Panc1 (cell line): ENCODE measurements at regions not wholly inside any gene's neighbourhood (a gene's known extent, or its start where the extent isn't known, plus 50 kb on each side); places are given as distances from the start of the nearest gene placed in this dataset.

Source experiments
- ATAC-seq: fragments of 200-7000 bp; cut with Tn5 transposase; 2 replicates; pipeline ENCODE4 v1.9.1; 2020; ENCODE audit warnings: mild to moderate bottlenecking, moderate library complexity
- BruUV-seq: library from RNA; stranded (reverse); fragments of 400-500 nt; replicated peaks from 2 replicates; lab custom pipeline; 2021; lab: Mats Ljungman, UMichigan
- CTCF ChIA-PET: fragments of 300-600 bp; sonication (Branson Sonifier 250); formaldehyde crosslinking; loops from one replicate; lab custom pipeline; 2022; ENCODE audit warnings: antibody characterized with exemption; lab: Charles Lee
- POLR2A ChIA-PET: fragments of 300-600 bp; sonication (Branson Sonifier 250); formaldehyde crosslinking; loops from one replicate; lab custom pipeline; 2022; ENCODE audit warnings: antibody characterized with exemption; lab: Charles Lee
- DNase-seq: peaks from one replicate; pipeline ENCODE4 v3.0.0-alpha.2; 2010; ENCODE audit warnings: low read depth, low spot score
- H3K27ac ChIP-seq: 2 replicates; pipeline ENCODE4 v1.5.1; 2011; ENCODE audit warnings: mild to moderate bottlenecking, low read length, inconsistent platforms
- H3K27me3 ChIP-seq: fragments of 200-500 bp; sonication (Bioruptor generic); 2 replicates; pipeline ENCODE4 v1.6.0; 2014; ENCODE audit warnings: low read length, inconsistent platforms; ENCODE audit not compliant: control insufficient read depth, insufficient read depth
- H3K36me3 ChIP-seq: fragments of 200-500 bp; sonication (Bioruptor generic); 2 replicates; pipeline ENCODE4 v1.5.1; 2014; ENCODE audit warnings: inconsistent platforms, mild to moderate bottlenecking, low read length, moderate library complexity; ENCODE audit not compliant: control insufficient read depth, insufficient read depth
- H3K4me1 ChIP-seq: 2 replicates; pipeline ENCODE4 v1.5.1; 2011; ENCODE audit warnings: inconsistent platforms, mild to moderate bottlenecking, low read length, moderate library complexity; ENCODE audit not compliant: control insufficient read depth, insufficient read depth
- H3K4me3 ChIP-seq, 2 experiments: 2 replicates each; pipeline ENCODE4 v1.5.1; 2011 to 2012; ENCODE audit warnings: low read depth in 2 of 2, low read length in 2 of 2, mild to moderate bottlenecking in 2 of 2, inconsistent platforms in 1 of 2, moderate library complexity in 1 of 2
- H3K9me3 ChIP-seq: fragments of 200-500 bp; sonication (Bioruptor generic); 2 replicates; pipeline ENCODE4 v1.5.1; 2014; ENCODE audit warnings: low read depth, mild to moderate bottlenecking, inconsistent platforms, low read length, moderate library complexity; ENCODE audit not compliant: control insufficient read depth, insufficient read depth
- POLR2AphosphoS5 ChIP-seq: IDR thresholded peaks from 2 replicates; pipeline ENCODE4 v1.6.1; 2012; ENCODE audit warnings: mild to moderate bottlenecking, low read depth, low read length, moderate library complexity
- SIN3A ChIP-seq: IDR thresholded peaks from 2 replicates; pipeline ENCODE4 v1.6.1; 2012; ENCODE audit warnings: low read depth, mild to moderate bottlenecking, low read length, moderate library complexity, borderline replicate concordance; ENCODE audit not compliant: insufficient read depth
- TCF7L2 ChIP-seq: IDR thresholded peaks from 2 replicates; pipeline ENCODE4 v1.6.1; 2011; ENCODE audit warnings: mild to moderate bottlenecking, low read depth, low read length, inconsistent platforms
- in situ Hi-C: cut with HindIII; loops from 2 replicates; pipeline ENCODE4 v1.10.0; 2016; ENCODE audit warnings: low sequenced_read_pairs, low pct_unique_long_range_greater_than_20kb
- intact Hi-C: fragments of 100-400 bp; cut with micrococcal nuclease; formaldehyde crosslinking; loops from one replicate; pipeline ENCODE4 v1.10.0; 2022; ENCODE audit not compliant: unreplicated experiment
- TF ChIP-seq, protein P1 (sequence below): fragments of 450-650 bp; IDR thresholded peaks from 2 replicates; pipeline ENCODE4 v1.5.1; 2017; ENCODE audit warnings: mild to moderate bottlenecking
- TF ChIP-seq, protein P2 (sequence below), 2 experiments: IDR thresholded peaks; 2 replicates each; pipeline ENCODE4 v1.6.1; 2011 to 2012; ENCODE audit warnings: low read depth in 2 of 2, control low read depth in 1 of 2, low read length in 1 of 2, mild to moderate bottlenecking in 1 of 2, moderate library complexity in 1 of 2; ENCODE audit not compliant: insufficient read depth in 1 of 2

DNA sequence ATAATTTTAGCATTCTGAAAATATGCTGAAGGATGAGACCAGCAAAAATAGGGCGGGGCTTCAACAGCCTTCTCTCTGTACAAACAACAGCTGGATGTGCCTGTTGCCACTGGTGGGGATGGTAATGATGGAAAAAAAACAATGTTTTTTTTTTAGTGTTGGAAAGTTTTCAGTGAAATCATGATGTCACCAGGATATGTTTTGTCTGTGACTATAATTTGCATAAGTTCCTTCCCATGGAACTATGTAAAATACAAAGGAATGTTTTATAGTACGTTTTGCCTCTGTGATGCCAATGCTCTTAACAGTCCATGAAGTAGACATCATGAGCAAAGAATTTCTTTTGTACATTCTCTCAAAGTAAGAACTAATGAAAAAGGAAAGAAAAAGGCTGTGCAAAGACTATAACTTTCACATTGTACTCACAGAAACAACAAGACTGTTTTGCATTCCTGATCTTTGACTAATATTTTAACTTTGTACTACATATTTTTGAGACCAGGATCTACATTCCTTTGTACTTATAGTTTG, 589.7 kb downstream of the SPRY1 start:
- in situ Hi-C loops (no loop called here), intact Hi-C loops (no loop called here)
- ATAC-seq: no peak
- Histone ChIP-seq H3K9me3 (no peaks in the 10 kb centered on the region), H3K4me3 (no peak overlapping the region), H3K27me3 (no peaks in the 10 kb centered on the region), H3K4me1 (no peaks in the 10 kb centered on the region), H3K27ac (no peak overlapping the region), H3K36me3 (no peaks in the 10 kb centered on the region)
- CTCF ChIA-PET: no interaction called here
- TF ChIP-seq SIN3A (no peak), POLR2AphosphoS5 (no peak)
- BruUV-seq: no TSS peak
- POLR2A ChIA-PET: no interaction called here
- no peak for DNase-seq

DNA sequence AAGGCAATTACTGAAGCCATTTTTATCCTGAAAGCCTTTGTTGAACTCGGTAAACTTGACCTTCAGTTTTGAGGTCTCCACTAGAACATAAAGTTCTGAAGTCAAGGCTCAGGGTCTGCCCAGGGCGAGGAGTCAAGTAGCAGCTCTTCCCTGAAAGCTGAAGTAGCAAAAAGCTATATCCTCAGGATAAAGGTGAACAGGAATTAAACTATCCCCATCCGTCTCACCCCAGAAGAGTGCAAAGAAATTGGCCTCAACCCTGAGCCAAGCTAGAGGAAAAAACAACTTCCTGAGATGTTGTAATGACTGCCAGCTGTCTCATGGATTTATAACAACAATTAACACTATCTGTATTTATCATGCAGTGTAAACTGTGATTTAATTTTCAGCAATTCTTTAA, 590.8 kb downstream of the SPRY1 start:
- Histone ChIP-seq H3K9me3 (no peaks in the 10 kb centered on the region), H3K36me3 (no peaks in the 10 kb centered on the region), H3K4me1 (no peaks in the 10 kb centered on the region), H3K27me3 (no peaks in the 10 kb centered on the region), H3K27ac (no peak overlapping the region), H3K4me3 (no peak overlapping the region)
- TF ChIP-seq, protein P1, sequence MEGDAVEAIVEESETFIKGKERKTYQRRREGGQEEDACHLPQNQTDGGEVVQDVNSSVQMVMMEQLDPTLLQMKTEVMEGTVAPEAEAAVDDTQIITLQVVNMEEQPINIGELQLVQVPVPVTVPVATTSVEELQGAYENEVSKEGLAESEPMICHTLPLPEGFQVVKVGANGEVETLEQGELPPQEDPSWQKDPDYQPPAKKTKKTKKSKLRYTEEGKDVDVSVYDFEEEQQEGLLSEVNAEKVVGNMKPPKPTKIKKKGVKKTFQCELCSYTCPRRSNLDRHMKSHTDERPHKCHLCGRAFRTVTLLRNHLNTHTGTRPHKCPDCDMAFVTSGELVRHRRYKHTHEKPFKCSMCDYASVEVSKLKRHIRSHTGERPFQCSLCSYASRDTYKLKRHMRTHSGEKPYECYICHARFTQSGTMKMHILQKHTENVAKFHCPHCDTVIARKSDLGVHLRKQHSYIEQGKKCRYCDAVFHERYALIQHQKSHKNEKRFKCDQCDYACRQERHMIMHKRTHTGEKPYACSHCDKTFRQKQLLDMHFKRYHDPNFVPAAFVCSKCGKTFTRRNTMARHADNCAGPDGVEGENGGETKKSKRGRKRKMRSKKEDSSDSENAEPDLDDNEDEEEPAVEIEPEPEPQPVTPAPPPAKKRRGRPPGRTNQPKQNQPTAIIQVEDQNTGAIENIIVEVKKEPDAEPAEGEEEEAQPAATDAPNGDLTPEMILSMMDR: no peak
- no peak for TF ChIP-seq POLR2AphosphoS5
- no TSS peak for BruUV-seq
- DNase-seq: no peak
- intact Hi-C loops: no loop called here
- in situ Hi-C loops: no loop called here
- ChIA-PET POLR2A (no interaction called here), CTCF (no interaction called here)
- ATAC-seq: no peak

GRCh38 chr4:123990310-123990870, 593.8 kb downstream of the SPRY1 start:
- ChIA-PET CTCF (no interaction called here), POLR2A (no interaction called here)
- Histone ChIP-seq H3K27me3 (no peaks in the 10 kb centered on the region), H3K4me1 (no peaks in the 10 kb centered on the region), H3K27ac (no peak overlapping the region), H3K36me3 (no peaks in the 10 kb centered on the region), H3K4me3 (no peak overlapping the region), H3K9me3 (no peaks in the 10 kb centered on the region)
- TF ChIP-seq TCF7L2 (no peak), SIN3A (no peak), POLR2AphosphoS5 (no peak)
- TF ChIP-seq, protein P2, sequence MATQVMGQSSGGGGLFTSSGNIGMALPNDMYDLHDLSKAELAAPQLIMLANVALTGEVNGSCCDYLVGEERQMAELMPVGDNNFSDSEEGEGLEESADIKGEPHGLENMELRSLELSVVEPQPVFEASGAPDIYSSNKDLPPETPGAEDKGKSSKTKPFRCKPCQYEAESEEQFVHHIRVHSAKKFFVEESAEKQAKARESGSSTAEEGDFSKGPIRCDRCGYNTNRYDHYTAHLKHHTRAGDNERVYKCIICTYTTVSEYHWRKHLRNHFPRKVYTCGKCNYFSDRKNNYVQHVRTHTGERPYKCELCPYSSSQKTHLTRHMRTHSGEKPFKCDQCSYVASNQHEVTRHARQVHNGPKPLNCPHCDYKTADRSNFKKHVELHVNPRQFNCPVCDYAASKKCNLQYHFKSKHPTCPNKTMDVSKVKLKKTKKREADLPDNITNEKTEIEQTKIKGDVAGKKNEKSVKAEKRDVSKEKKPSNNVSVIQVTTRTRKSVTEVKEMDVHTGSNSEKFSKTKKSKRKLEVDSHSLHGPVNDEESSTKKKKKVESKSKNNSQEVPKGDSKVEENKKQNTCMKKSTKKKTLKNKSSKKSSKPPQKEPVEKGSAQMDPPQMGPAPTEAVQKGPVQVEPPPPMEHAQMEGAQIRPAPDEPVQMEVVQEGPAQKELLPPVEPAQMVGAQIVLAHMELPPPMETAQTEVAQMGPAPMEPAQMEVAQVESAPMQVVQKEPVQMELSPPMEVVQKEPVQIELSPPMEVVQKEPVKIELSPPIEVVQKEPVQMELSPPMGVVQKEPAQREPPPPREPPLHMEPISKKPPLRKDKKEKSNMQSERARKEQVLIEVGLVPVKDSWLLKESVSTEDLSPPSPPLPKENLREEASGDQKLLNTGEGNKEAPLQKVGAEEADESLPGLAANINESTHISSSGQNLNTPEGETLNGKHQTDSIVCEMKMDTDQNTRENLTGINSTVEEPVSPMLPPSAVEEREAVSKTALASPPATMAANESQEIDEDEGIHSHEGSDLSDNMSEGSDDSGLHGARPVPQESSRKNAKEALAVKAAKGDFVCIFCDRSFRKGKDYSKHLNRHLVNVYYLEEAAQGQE (IDR thresholded peaks at IDR 0.05; ENCODE audit: insufficient read depth in 1 of 2, low read depth in 2 of 2, low read length in 1 of 2): no peak
- TF ChIP-seq, protein P1: no peak; the same call in 1 of the 2 replicates
- ATAC-seq (no peak), DNase-seq (no peak)
- in situ Hi-C loops: no loop called here
- intact Hi-C loops: no loop called here
- no TSS peak for BruUV-seq
